ENCODE measurements at regions not wholly inside any gene's neighbourhood (a gene's known extent, or its start where the extent isn't known, plus 50 kb on each side); places are given as distances from the start of the nearest gene placed in this dataset.

- TF ChIP-seq, protein P1, sequence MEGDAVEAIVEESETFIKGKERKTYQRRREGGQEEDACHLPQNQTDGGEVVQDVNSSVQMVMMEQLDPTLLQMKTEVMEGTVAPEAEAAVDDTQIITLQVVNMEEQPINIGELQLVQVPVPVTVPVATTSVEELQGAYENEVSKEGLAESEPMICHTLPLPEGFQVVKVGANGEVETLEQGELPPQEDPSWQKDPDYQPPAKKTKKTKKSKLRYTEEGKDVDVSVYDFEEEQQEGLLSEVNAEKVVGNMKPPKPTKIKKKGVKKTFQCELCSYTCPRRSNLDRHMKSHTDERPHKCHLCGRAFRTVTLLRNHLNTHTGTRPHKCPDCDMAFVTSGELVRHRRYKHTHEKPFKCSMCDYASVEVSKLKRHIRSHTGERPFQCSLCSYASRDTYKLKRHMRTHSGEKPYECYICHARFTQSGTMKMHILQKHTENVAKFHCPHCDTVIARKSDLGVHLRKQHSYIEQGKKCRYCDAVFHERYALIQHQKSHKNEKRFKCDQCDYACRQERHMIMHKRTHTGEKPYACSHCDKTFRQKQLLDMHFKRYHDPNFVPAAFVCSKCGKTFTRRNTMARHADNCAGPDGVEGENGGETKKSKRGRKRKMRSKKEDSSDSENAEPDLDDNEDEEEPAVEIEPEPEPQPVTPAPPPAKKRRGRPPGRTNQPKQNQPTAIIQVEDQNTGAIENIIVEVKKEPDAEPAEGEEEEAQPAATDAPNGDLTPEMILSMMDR (IDR thresholded peaks at IDR 0.05; ENCODE audit: insufficient read depth, low read length, poor library complexity, severe bottlenecking) = no peak
- no peak overlapping the region for H3K4me3 ChIP-seq (replicated peaks; ENCODE audit: low read depth, low read length)
- no peaks in the 10 kb centered on the region for H3K36me3 ChIP-seq (ENCODE audit: control insufficient read depth, insufficient read depth, low read length)
- H3K27me3 ChIP-seq (replicated peaks; ENCODE audit: control insufficient read depth, insufficient read depth, low read length) = no peaks in the 10 kb centered on the region
- no peak for DNase-seq (ENCODE audit: extremely low read depth, insufficient read length)
Measured at GRCh38 chr15:53203454-53203853, 413.3 kb upstream of the ONECUT1 start.

- Histone ChIP-seq H3K36me3 (ENCODE audit: control insufficient read depth, insufficient read depth, low read length) (no peaks in the 10 kb centered on the region), H3K4me3 (replicated peaks; ENCODE audit: low read depth, low read length) (no peak overlapping the region), H3K27me3 (replicated peaks; ENCODE audit: control insufficient read depth, insufficient read depth, low read length) (no peaks in the 10 kb centered on the region)
- no peak for DNase-seq (ENCODE audit: extremely low read depth, insufficient read length)
- TF ChIP-seq, protein P1 (IDR thresholded peaks at IDR 0.05; ENCODE audit: insufficient read depth, low read length, poor library complexity, severe bottlenecking) = no peak
Measured at GRCh38 chr15:53202876-53203275, 412.7 kb upstream of the ONECUT1 start.

DNA sequence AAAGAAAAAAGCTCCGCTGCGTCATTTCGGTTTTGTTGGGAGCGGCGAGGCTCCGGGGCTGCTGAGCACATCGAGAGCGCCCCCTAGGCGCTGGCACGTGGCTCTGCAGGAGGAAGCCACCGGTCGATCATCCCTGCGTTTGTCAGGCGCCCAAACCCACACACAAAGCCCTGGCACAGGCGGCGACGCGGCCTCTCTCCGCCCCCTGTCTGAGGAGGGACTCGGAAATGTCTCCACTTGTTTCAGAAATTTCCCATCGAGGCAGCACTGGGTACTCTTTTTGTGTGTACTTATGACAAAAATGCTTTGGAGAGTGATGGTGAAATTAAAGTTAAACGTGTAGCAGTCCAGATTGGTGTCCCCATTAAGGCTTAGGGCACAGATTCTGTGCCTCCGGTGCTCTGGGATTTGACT, 407.3 kb upstream of the ONECUT1 start:
- no peaks in the 10 kb centered on the region for H3K36me3 ChIP-seq (ENCODE audit: control insufficient read depth, insufficient read depth, low read length)
- peak; percentile 11 for DNase-seq (ENCODE audit: extremely low read depth, insufficient read length)
- H3K4me3 ChIP-seq (replicated peaks; ENCODE audit: low read depth, low read length) = no peak overlapping the region
- no peaks in the 10 kb centered on the region for H3K27me3 ChIP-seq (replicated peaks; ENCODE audit: control insufficient read depth, insufficient read depth, low read length)
- TF ChIP-seq, protein P1 (IDR thresholded peaks at IDR 0.05; ENCODE audit: insufficient read depth, low read length, poor library complexity, severe bottlenecking) = peak; percentile 98

- H3K36me3 ChIP-seq (ENCODE audit: control insufficient read depth, insufficient read depth, low read length) = no peaks in the 10 kb centered on the region
Measured at GRCh38 chr15:53196788-53197187, 406.7 kb upstream of the ONECUT1 start.

GRCh38 chr15:53196242-53196641, 406.1 kb upstream of the ONECUT1 start:
- Histone ChIP-seq H3K27me3 (replicated peaks; ENCODE audit: control insufficient read depth, insufficient read depth, low read length) (no peaks in the 10 kb centered on the region), H3K4me3 (replicated peaks; ENCODE audit: low read depth, low read length) (no peak overlapping the region), H3K36me3 (ENCODE audit: control insufficient read depth, insufficient read depth, low read length) (no peaks in the 10 kb centered on the region)
- TF ChIP-seq, protein P1 (IDR thresholded peaks at IDR 0.05; ENCODE audit: insufficient read depth, low read length, poor library complexity, severe bottlenecking) = no peak
- DNase-seq (ENCODE audit: extremely low read depth, insufficient read length) = no peak

More at GRCh38 chr15:53196788-53197187, 406.7 kb upstream of the ONECUT1 start:
- DNase-seq (ENCODE audit: extremely low read depth, insufficient read length) = no peak
- H3K27me3 ChIP-seq (replicated peaks; ENCODE audit: control insufficient read depth, insufficient read depth, low read length) = no peaks in the 10 kb centered on the region
- TF ChIP-seq, protein P1 (IDR thresholded peaks at IDR 0.05; ENCODE audit: insufficient read depth, low read length, poor library complexity, severe bottlenecking) = no peak
- H3K4me3 ChIP-seq (replicated peaks; ENCODE audit: low read depth, low read length) = no peak overlapping the region

GRCh38 chr15:53193149-53193548, 403.0 kb upstream of the ONECUT1 start:
- TF ChIP-seq, protein P1 (IDR thresholded peaks at IDR 0.05; ENCODE audit: insufficient read depth, low read length, poor library complexity, severe bottlenecking) = no peak
- no peak overlapping the region for H3K4me3 ChIP-seq (replicated peaks; ENCODE audit: low read depth, low read length)
- no peaks in the 10 kb centered on the region for H3K27me3 ChIP-seq (replicated peaks; ENCODE audit: control insufficient read depth, insufficient read depth, low read length)
- no peak for DNase-seq (ENCODE audit: extremely low read depth, insufficient read length)
- no peaks in the 10 kb centered on the region for H3K36me3 ChIP-seq (ENCODE audit: control insufficient read depth, insufficient read depth, low read length)
